ENCODE measurements at regions not wholly inside any gene's neighbourhood (a gene's known extent, or its start where the extent isn't known, plus 50 kb on each side); places are given as distances from the start of the nearest gene placed in this dataset.
"Not testable (repeated sequence)": the region's sequence is repeated elsewhere in the genome, so short reads cannot be mapped to it uniquely, and the experiment has no call there.

DNA sequence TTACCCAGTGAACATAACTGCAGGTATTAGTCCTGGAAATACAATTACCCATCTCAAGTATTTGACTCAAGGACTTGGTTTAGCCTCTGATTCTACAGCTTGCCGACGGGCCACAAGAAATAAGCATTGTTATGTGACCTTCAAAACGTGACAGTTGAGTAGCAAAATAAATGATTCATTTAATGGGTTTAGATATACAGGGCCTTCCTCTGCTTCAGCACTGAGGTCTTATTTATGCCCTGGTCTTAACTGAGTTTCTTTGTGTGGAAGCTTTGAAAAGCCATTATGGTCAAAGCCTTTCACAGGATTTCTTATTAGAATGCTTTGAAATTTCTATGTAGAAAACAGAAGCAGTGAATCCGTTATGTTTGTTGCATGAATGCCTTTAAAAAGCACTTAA, 899.2 kb upstream of the API5 start:
- H3K4me3 ChIP-seq (ENCODE audit: low read length): no peak overlapping the region
- H3K27me3 ChIP-seq (ENCODE audit: control insufficient read depth, insufficient read depth, low read length): no peaks in the 10 kb centered on the region
- peaks cover 15% of the 10 kb centered on the region for H3K4me1 ChIP-seq (ENCODE audit: control insufficient read depth, low read depth, low read length)
- H3K9ac ChIP-seq (ENCODE audit: low read length): no peak overlapping the region
- no peaks in the 10 kb centered on the region for H3K9me3 ChIP-seq (ENCODE audit: control insufficient read depth, low read depth, low read length)
- no peaks in the 10 kb centered on the region for H3K36me3 ChIP-seq (ENCODE audit: control insufficient read depth, low read depth, low read length)
- H3K27ac ChIP-seq (ENCODE audit: low read length): no peak overlapping the region

DNA sequence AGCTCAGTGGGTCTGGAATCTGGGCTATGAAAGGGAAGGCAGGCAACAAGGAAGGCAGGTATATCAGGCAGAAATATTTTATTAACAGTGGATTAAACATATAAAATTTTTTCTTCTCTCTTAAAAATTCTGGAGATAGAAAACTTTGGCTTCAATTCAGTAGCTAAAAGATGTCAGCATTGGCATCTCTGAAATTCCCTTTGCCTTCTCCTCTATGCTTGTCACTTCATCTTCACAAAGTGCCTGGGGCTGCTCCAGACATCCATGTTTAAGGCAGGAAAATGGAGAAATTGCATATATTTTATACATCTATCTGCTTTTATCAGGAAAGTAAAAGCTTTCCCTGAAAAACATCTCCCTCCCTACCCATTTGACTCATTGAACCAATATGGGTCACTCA, 894.1 kb upstream of the API5 start:
- H3K36me3 ChIP-seq (ENCODE audit: control insufficient read depth, low read depth, low read length): no peaks in the 10 kb centered on the region
- H3K27me3 ChIP-seq (ENCODE audit: control insufficient read depth, insufficient read depth, low read length): no peaks in the 10 kb centered on the region
- H3K4me1 ChIP-seq (ENCODE audit: control insufficient read depth, low read depth, low read length): no peaks in the 10 kb centered on the region
- H3K9ac ChIP-seq (ENCODE audit: low read length): no peak overlapping the region
- no peak overlapping the region for H3K27ac ChIP-seq (ENCODE audit: low read length)
- H3K9me3 ChIP-seq (ENCODE audit: control insufficient read depth, low read depth, low read length): no peaks in the 10 kb centered on the region
- no peak overlapping the region for H3K4me3 ChIP-seq (ENCODE audit: low read length)

DNA sequence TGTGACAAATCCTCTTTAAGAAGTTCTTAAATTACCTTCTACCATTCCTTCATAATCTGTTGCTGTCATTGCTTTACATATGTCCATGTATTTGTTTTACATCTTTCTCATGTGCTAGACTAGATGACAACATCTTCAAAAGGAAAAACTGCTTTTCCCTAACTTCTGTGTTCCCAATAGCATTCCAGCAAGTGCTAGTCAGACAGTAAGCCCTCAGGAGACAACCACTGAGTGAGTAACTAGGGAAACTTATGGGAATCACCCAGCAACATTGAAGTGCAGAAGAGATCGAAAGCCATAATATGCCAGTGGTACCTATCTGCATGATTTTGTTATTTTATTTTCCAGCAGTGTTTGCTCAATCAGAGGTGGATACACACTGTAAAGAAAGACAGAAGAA, 889.7 kb upstream of the API5 start:
- H3K4me1 ChIP-seq (ENCODE audit: control insufficient read depth, low read depth, low read length): no peaks in the 10 kb centered on the region
- H3K27me3 ChIP-seq (ENCODE audit: control insufficient read depth, insufficient read depth, low read length): no peaks in the 10 kb centered on the region
- H3K27ac ChIP-seq (ENCODE audit: low read length): no peak overlapping the region
- H3K36me3 ChIP-seq (ENCODE audit: control insufficient read depth, low read depth, low read length): no peaks in the 10 kb centered on the region
- H3K9me3 ChIP-seq (ENCODE audit: control insufficient read depth, low read depth, low read length): no peaks in the 10 kb centered on the region
- no peak overlapping the region for H3K9ac ChIP-seq (ENCODE audit: low read length)
- no peak overlapping the region for H3K4me3 ChIP-seq (ENCODE audit: low read length)

DNA sequence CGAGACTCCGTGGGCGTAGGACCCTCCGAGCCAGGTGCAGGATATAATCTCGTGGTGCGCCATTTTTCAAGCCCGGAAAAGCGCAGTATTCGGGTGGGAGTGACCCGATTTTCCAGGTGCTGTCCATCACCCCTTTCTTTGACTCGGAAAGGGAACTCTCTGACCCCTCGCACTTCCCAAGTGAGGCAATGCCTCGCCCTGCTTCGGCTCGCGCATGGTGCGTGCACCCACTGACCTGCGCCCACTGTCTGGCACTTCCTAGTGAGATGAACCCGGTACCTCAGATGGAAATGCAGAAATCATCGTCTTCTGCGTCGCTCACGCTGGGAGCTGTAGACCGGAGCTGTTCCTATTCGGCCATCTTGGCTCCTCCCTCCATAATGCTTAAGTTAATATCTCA, 876.9 kb upstream of the API5 start:
- not testable (repeated sequence) for H3K27ac ChIP-seq (ENCODE audit: low read length)

DNA sequence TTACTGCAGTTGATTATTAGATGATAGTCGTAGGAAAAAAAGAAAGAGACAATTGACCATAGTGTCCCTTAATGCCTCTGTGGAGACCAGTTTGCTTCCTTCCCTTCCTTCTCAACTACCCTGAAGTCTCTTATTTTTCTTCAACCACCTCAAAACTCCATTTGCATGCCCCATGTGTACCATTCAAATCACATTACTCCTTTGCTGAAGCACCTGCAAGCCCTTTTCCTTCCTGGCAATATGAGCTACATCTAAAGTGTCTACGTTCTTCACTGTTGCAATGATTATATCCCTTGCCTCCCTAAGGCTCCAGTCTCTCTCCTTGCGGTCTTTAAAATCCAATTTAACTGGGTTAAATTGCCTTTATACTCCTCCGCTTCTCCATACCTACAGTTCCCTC, 867.4 kb upstream of the API5 start:
- no peaks in the 10 kb centered on the region for H3K9me3 ChIP-seq (ENCODE audit: control insufficient read depth, low read depth, low read length)
- H3K27ac ChIP-seq (ENCODE audit: low read length): no peak overlapping the region
- no peaks in the 10 kb centered on the region for H3K4me1 ChIP-seq (ENCODE audit: control insufficient read depth, low read depth, low read length)
- no peaks in the 10 kb centered on the region for H3K36me3 ChIP-seq (ENCODE audit: control insufficient read depth, low read depth, low read length)
- H3K27me3 ChIP-seq (ENCODE audit: control insufficient read depth, insufficient read depth, low read length): no peaks in the 10 kb centered on the region
- H3K4me3 ChIP-seq (ENCODE audit: low read length): no peak overlapping the region
- no peak overlapping the region for H3K9ac ChIP-seq (ENCODE audit: low read length)

More for the DNA sequence above, 876.9 kb upstream of the API5 start:
- not testable (repeated sequence) for H3K4me3 ChIP-seq (ENCODE audit: low read length); H3K36me3 ChIP-seq (ENCODE audit: control insufficient read depth, low read depth, low read length); H3K4me1 ChIP-seq (ENCODE audit: control insufficient read depth, low read depth, low read length); H3K9ac ChIP-seq (ENCODE audit: low read length); H3K9me3 ChIP-seq (ENCODE audit: control insufficient read depth, low read depth, low read length); H3K27me3 ChIP-seq (ENCODE audit: control insufficient read depth, insufficient read depth, low read length)

DNA sequence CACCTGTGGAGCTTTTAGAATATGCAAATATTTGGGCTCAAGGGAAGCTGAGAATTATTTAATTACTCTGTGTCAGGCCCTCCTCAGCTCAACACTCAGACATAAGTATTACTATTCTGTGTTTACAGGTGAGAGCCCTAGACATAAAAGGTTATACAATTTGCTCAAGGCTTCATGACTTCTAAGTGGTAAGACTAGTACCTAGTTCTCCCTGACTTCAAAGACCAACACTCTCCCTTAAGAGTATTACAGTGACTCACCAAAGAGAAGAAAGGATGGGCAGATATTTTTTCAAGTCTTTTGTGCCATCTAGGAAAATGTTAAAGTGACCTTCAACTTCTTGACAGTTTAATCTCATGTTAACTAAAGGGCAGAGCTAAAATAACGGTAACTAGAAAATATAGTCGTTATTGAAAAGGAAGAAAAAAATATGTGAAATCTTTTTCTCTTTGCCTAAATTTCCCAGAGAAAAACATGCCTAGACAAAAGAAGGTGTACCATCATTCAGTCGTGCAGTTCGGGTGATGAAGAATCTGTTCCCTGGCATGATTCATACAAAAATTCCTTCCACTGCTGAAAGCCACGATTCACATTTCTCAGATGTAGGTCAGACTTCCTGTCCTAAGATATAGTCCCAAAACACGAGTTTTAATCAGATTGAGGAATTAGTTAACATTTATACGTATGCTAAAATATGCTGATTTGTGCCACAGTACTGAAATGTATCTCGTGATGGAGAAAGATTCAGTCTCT, 849.1 kb upstream of the API5 start:
- Histone ChIP-seq H3K4me3 (ENCODE audit: low read length) (no peak overlapping the region), H3K36me3 (ENCODE audit: control insufficient read depth, low read depth, low read length) (no peaks in the 10 kb centered on the region), H3K27me3 (ENCODE audit: control insufficient read depth, insufficient read depth, low read length) (no peaks in the 10 kb centered on the region), H3K4me1 (ENCODE audit: control insufficient read depth, low read depth, low read length) (no peaks in the 10 kb centered on the region), H3K27ac (ENCODE audit: low read length) (no peak overlapping the region), H3K9me3 (ENCODE audit: control insufficient read depth, low read depth, low read length) (no peaks in the 10 kb centered on the region), H3K9ac (ENCODE audit: low read length) (no peak overlapping the region)

DNA sequence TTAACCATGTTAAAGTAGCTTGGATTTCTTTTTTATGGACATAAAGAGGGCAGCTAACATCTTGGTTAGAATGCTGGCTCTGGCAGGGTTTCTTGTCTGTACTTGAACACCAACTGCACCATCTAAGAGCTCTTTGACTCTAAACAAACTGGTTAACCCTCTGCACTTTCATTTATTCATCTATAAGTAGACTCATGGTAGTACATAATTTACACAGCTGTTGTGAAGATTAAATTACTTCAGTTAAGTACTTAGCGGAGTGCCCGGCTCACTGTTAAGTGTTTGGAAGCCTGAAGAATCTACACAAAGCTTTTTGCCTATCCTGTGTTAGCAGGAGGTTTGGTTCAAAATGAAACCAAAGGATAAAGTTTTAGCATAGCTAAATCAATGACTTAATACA, 846.2 kb upstream of the API5 start:
- no peak overlapping the region for H3K27ac ChIP-seq (ENCODE audit: low read length)
- no peak overlapping the region for H3K9ac ChIP-seq (ENCODE audit: low read length)
- H3K36me3 ChIP-seq (ENCODE audit: control insufficient read depth, low read depth, low read length): no peaks in the 10 kb centered on the region
- no peaks in the 10 kb centered on the region for H3K27me3 ChIP-seq (ENCODE audit: control insufficient read depth, insufficient read depth, low read length)
- no peaks in the 10 kb centered on the region for H3K4me1 ChIP-seq (ENCODE audit: control insufficient read depth, low read depth, low read length)
- H3K4me3 ChIP-seq (ENCODE audit: low read length): no peak overlapping the region
- H3K9me3 ChIP-seq (ENCODE audit: control insufficient read depth, low read depth, low read length): no peaks in the 10 kb centered on the region

DNA sequence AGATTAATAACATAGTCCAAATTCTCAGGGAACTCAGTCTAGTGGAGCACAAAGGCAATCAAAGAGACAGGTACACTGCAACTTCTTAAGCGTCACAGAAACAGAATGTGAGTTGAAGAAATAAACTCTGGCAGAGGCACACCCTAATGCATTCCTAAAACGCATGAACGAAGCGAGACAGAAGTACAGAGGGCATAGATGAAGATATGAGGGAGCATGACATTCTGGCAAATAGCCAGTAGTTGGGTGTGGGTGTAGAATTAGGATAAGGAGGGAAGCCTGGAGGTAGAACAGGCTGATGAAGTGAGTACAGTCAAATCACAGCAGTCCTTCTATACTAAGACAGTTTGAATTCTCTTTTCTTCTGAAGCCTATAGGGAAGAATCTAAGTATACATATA, 838.7 kb upstream of the API5 start:
- Histone ChIP-seq H3K9me3 (ENCODE audit: control insufficient read depth, low read depth, low read length) (no peaks in the 10 kb centered on the region), H3K4me1 (ENCODE audit: control insufficient read depth, low read depth, low read length) (no peaks in the 10 kb centered on the region), H3K4me3 (ENCODE audit: low read length) (no peak overlapping the region), H3K27ac (ENCODE audit: low read length) (no peak overlapping the region), H3K36me3 (ENCODE audit: control insufficient read depth, low read depth, low read length) (no peaks in the 10 kb centered on the region), H3K27me3 (ENCODE audit: control insufficient read depth, insufficient read depth, low read length) (no peaks in the 10 kb centered on the region), H3K9ac (ENCODE audit: low read length) (no peak overlapping the region)

DNA sequence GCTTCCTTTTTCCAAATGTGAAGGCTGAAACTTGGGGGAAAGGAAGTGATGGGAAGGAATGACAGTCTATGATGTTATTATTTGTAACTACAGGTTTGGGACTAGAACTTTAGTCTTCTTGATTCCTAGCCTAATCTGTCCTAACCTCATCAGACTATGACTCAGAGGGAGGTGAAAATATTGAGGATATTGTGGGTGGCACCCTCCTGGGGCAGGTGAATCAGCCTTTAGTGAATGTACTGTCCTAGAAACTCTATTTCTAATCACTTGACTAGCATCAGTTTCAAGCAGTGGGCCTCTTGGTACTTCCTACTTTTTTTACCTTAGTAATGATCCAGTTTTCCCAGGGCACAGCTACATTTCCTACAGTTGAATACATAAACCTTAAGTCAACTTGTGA, 829.0 kb upstream of the API5 start:
- Histone ChIP-seq H3K27me3 (ENCODE audit: control insufficient read depth, insufficient read depth, low read length) (no peaks in the 10 kb centered on the region), H3K4me3 (ENCODE audit: low read length) (no peak overlapping the region), H3K27ac (ENCODE audit: low read length) (no peak overlapping the region), H3K9me3 (ENCODE audit: control insufficient read depth, low read depth, low read length) (no peaks in the 10 kb centered on the region), H3K9ac (ENCODE audit: low read length) (no peak overlapping the region), H3K36me3 (ENCODE audit: control insufficient read depth, low read depth, low read length) (no peaks in the 10 kb centered on the region), H3K4me1 (ENCODE audit: control insufficient read depth, low read depth, low read length) (no peaks in the 10 kb centered on the region)

DNA sequence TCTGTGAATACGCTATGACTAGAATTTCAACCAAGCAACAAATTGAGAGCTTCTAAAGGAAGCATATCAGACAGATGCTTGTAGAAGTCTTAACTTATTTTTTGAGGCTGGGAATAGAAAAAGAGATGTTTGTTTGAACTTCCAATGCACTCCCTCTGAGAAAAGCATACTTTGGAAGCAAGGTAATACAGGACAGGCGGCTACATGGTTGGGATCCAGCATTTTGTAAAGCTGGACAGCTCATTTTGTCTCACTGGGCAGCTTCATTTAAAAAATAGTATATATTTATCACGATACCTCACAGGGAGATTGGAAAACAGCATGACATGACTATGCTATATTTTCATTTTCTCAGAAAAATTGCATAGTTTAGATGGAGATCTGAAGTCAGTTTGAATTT, 821.3 kb upstream of the API5 start:
- no peaks in the 10 kb centered on the region for H3K36me3 ChIP-seq (ENCODE audit: control insufficient read depth, low read depth, low read length)
- no peak overlapping the region for H3K27ac ChIP-seq (ENCODE audit: low read length)
- H3K4me3 ChIP-seq (ENCODE audit: low read length): no peak overlapping the region
- H3K9me3 ChIP-seq (ENCODE audit: control insufficient read depth, low read depth, low read length): no peaks in the 10 kb centered on the region
- H3K27me3 ChIP-seq (ENCODE audit: control insufficient read depth, insufficient read depth, low read length): no peaks in the 10 kb centered on the region
- H3K4me1 ChIP-seq (ENCODE audit: control insufficient read depth, low read depth, low read length): no peaks in the 10 kb centered on the region
- H3K9ac ChIP-seq (ENCODE audit: low read length): no peak overlapping the region

DNA sequence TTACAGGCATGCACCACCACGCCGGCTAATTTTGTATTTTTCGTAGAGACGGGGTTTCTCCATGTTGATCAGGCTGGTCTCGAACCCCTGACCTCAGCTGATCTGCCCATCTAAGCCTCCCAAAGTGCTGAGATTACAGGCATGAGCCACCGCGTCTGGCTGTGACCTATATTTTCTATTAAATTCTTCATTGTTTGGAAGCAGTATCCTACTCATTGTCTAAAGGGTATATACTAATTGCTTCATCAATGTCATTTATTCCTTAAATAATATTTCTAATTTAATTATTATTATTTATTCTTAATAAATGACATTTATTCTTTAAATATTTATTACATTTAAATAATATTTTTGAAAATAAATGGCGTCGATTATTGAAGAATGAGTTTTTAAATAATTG, 817.3 kb upstream of the API5 start:
- Histone ChIP-seq H3K9ac (ENCODE audit: low read length) (no peak overlapping the region), H3K4me3 (ENCODE audit: low read length) (no peak overlapping the region), H3K27me3 (ENCODE audit: control insufficient read depth, insufficient read depth, low read length) (no peaks in the 10 kb centered on the region), H3K4me1 (ENCODE audit: control insufficient read depth, low read depth, low read length) (no peaks in the 10 kb centered on the region), H3K27ac (ENCODE audit: low read length) (no peak overlapping the region), H3K9me3 (ENCODE audit: control insufficient read depth, low read depth, low read length) (no peaks in the 10 kb centered on the region), H3K36me3 (ENCODE audit: control insufficient read depth, low read depth, low read length) (no peaks in the 10 kb centered on the region)

DNA sequence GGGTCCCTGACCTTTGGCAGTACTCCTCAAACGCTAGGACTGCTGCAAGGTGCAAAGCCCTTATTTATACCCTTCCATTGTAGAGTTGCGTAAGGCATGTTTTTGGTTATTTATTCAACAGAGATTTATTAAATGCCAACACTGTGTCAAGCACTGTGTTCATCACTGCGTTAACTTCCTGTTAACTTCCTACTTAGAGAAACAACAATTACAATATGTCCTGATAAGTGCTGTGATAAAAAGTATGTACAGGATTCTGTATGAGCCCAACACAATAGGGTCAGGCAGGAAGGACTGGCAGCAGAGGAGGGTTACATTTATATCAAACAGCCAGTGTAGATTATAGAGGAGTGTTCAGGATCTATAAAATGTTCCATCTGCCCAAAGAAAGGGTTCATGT, 812.8 kb upstream of the API5 start:
- no peaks in the 10 kb centered on the region for H3K4me1 ChIP-seq (ENCODE audit: control insufficient read depth, low read depth, low read length)
- H3K27me3 ChIP-seq (ENCODE audit: control insufficient read depth, insufficient read depth, low read length): no peaks in the 10 kb centered on the region
- H3K9me3 ChIP-seq (ENCODE audit: control insufficient read depth, low read depth, low read length): no peaks in the 10 kb centered on the region
- H3K36me3 ChIP-seq (ENCODE audit: control insufficient read depth, low read depth, low read length): no peaks in the 10 kb centered on the region
- H3K27ac ChIP-seq (ENCODE audit: low read length): no peak overlapping the region
- no peak overlapping the region for H3K9ac ChIP-seq (ENCODE audit: low read length)
- H3K4me3 ChIP-seq (ENCODE audit: low read length): no peak overlapping the region
